Epithelial cell of proximal tubule (primary cell): ENCODE measurements at regions not wholly inside any gene's neighbourhood (a gene's known extent, or its start where the extent isn't known, plus 50 kb on each side); places are given as distances from the start of the nearest gene placed in this dataset.

ENCODE experiments used
- DNase-seq: peaks from one replicate; pipeline ENCODE4 v3.0.0-alpha.2; 2011; ENCODE audit warnings: low read depth
- H3K4me3 ChIP-seq: 2 replicates; pipeline ENCODE4 v1.5.1; 2011; ENCODE audit warnings: low read depth, mild to moderate bottlenecking, low read length
- CTCF ChIP-seq: conservative IDR thresholded peaks from 2 replicates; pipeline ENCODE4 v1.5.1; 2012; ENCODE audit warnings: low read depth, mild to moderate bottlenecking, low read length

GRCh38 chr11:76721755-76722677, 51.5 kb upstream of the LRRC32 start:
- peak overlapping the region; percentile 5 for H3K4me3 ChIP-seq
- peak; percentile 93 for TF ChIP-seq CTCF
- DNase-seq: no peak

DNA sequence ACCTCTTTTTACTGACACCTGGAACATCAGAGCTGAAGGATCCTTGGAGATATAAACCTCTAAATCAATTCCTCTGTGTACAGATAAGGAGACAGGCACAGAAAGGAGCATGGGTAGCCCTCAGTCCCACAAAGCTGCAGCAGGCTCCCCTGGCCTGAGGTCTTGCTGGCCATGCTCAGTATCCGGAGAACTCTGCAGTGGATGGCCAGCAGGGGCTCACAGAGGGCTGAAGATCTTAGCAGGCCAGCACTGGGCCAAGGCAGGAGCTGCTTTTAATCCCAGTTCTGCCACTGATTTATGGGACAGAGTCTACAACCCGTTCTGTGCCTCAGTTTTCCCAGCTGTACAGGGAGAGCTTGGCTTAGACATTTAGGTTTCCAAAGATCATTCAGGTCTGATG, 52.6 kb upstream of the LRRC32 start:
- DNase-seq: no peak
- TF ChIP-seq CTCF: no peak
- no peak overlapping the region for H3K4me3 ChIP-seq

- no peak for TF ChIP-seq CTCF
- no peak overlapping the region for H3K4me3 ChIP-seq
- no peak for DNase-seq
Observed at GRCh38 chr11:76723548-76723947, 53.0 kb upstream of the LRRC32 start.

DNA sequence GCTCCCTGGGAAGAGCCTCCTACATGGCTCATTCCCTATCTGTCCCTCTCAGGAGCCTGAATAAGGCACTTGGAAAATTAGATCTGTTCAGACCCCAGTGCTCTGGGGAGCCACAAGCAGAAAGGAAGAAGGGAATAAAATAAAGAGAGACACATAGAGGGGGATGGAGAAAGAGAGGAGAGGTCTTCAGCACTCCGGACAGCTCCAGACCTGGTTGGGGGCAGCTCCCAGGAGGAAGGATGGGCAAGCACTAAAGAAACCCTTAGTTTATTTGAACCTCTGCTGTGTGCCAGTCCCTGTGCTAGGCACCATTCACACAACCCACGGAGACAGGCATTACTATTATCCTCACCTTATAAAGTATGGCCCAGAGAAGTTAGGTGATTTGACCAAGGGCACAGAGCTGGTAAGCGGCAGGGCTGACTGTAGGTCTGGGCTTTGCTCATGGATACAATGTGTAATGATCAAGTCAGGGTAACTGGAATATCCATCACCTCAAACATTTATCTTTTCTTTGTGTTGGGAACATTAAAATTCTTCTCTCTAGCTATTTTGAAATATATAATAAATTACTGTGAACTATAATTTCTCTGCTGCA, 53.7 kb upstream of the LRRC32 start:
- DNase-seq: no peak
- TF ChIP-seq CTCF: no peak
- no peak overlapping the region for H3K4me3 ChIP-seq

- TF ChIP-seq CTCF: no peak
- DNase-seq: no peak
- no peak overlapping the region for H3K4me3 ChIP-seq
Observed at GRCh38 chr11:76728227-76728626, 54.9 kb upstream of the TSKU start.

DNA sequence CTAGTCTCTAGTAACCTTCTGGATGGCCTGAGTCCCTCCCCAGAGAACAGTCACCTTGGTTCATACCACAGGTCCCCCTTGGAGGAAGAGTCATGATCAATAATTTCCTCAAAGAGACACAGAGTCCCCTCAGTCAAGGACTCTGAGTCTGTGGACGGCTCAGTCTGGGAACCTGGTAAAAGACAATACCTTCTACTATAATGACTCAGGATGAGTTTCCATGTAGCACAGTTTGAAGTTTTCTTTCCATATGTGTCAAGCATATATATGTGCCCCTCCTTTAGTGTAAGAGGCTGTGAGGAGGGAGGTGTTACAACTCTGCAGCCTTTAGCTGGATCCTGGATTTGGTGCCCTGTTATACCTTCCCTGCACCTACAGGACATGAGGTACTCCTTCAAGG, 54.4 kb upstream of the TSKU start:
- TF ChIP-seq CTCF: no peak
- DNase-seq: no peak
- H3K4me3 ChIP-seq: no peak overlapping the region
